ENCODE measurements at regions not wholly inside any gene's neighbourhood (a gene's known extent, or its start where the extent isn't known, plus 50 kb on each side); places are given as distances from the start of the nearest gene placed in this dataset.

- TF ChIP-seq CTCF (IDR thresholded peaks at IDR 0.05; ENCODE audit: low read depth, low read length) (no peak), EZH2phosphoT487 (IDR thresholded peaks at IDR 0.05; ENCODE audit: low read depth) (no peak)
Measured at GRCh38 chr4:160717848-160718247, 1446.0 kb downstream of the FSTL5 start.

Data from OCI-LY3 (cell line).